ENCODE measurements at regions not wholly inside any gene's neighbourhood (a gene's known extent, or its start where the extent isn't known, plus 50 kb on each side); places are given as distances from the start of the nearest gene placed in this dataset.

GRCh38 chr2:19682493-19682892 lies 219.3 kb downstream of the TTC32 start:
- Histone ChIP-seq H3K27me3 (no peaks in the 10 kb centered on the region), H3K4me1 (no peaks in the 10 kb centered on the region), H3K36me3 (no peaks in the 10 kb centered on the region), H3K27ac (no peak overlapping the region), H3K4me3 (no peak overlapping the region), H3K9me3 (no peaks in the 10 kb centered on the region)
- DNase-seq (no peak), ATAC-seq (no peak)
- intact Hi-C loops (cut with DNase I): no loop called here
- TF ChIP-seq, protein P1, sequence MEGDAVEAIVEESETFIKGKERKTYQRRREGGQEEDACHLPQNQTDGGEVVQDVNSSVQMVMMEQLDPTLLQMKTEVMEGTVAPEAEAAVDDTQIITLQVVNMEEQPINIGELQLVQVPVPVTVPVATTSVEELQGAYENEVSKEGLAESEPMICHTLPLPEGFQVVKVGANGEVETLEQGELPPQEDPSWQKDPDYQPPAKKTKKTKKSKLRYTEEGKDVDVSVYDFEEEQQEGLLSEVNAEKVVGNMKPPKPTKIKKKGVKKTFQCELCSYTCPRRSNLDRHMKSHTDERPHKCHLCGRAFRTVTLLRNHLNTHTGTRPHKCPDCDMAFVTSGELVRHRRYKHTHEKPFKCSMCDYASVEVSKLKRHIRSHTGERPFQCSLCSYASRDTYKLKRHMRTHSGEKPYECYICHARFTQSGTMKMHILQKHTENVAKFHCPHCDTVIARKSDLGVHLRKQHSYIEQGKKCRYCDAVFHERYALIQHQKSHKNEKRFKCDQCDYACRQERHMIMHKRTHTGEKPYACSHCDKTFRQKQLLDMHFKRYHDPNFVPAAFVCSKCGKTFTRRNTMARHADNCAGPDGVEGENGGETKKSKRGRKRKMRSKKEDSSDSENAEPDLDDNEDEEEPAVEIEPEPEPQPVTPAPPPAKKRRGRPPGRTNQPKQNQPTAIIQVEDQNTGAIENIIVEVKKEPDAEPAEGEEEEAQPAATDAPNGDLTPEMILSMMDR (IDR thresholded peaks at IDR 0.05): no peak

GRCh38 chr2:19677825-19678518 lies 223.8 kb downstream of the TTC32 start:
- intact Hi-C loops (cut with DNase I): no loop called here
- H3K36me3 ChIP-seq: no peaks in the 10 kb centered on the region
- TF ChIP-seq, protein P1 (IDR thresholded peaks at IDR 0.05): no peak
- DNase-seq (peak in 1 of 4 donors; percentile 39), ATAC-seq (no peak)
- H3K4me1 ChIP-seq: no peaks in the 10 kb centered on the region
- no peaks in the 10 kb centered on the region for H3K27me3 ChIP-seq
- H3K4me3 ChIP-seq: no peak overlapping the region
- H3K9me3 ChIP-seq: no peaks in the 10 kb centered on the region
- H3K27ac ChIP-seq: no peak overlapping the region

GRCh38 chr2:19677215-19677777 lies 224.5 kb downstream of the TTC32 start:
- H3K9me3 ChIP-seq: no peaks in the 10 kb centered on the region
- ATAC-seq (no peak), DNase-seq (no peak)
- no peaks in the 10 kb centered on the region for H3K36me3 ChIP-seq
- no peak overlapping the region for H3K27ac ChIP-seq
- no peaks in the 10 kb centered on the region for H3K4me1 ChIP-seq
- H3K27me3 ChIP-seq: no peaks in the 10 kb centered on the region
- TF ChIP-seq, protein P1 (IDR thresholded peaks at IDR 0.05): no peak
- intact Hi-C loops (cut with DNase I): no loop called here
- H3K4me3 ChIP-seq: no peak overlapping the region

GRCh38 chr2:19676770-19677169 lies 225.0 kb downstream of the TTC32 start:
- H3K36me3 ChIP-seq: no peaks in the 10 kb centered on the region
- TF ChIP-seq, protein P1 (IDR thresholded peaks at IDR 0.05): no peak
- intact Hi-C loops (cut with DNase I): no loop called here
- ATAC-seq: no peak
- H3K4me1 ChIP-seq: no peaks in the 10 kb centered on the region
- no peak overlapping the region for H3K27ac ChIP-seq
- DNase-seq: no peak
- H3K4me3 ChIP-seq: no peak overlapping the region
- no peaks in the 10 kb centered on the region for H3K9me3 ChIP-seq
- H3K27me3 ChIP-seq: no peaks in the 10 kb centered on the region

DNA sequence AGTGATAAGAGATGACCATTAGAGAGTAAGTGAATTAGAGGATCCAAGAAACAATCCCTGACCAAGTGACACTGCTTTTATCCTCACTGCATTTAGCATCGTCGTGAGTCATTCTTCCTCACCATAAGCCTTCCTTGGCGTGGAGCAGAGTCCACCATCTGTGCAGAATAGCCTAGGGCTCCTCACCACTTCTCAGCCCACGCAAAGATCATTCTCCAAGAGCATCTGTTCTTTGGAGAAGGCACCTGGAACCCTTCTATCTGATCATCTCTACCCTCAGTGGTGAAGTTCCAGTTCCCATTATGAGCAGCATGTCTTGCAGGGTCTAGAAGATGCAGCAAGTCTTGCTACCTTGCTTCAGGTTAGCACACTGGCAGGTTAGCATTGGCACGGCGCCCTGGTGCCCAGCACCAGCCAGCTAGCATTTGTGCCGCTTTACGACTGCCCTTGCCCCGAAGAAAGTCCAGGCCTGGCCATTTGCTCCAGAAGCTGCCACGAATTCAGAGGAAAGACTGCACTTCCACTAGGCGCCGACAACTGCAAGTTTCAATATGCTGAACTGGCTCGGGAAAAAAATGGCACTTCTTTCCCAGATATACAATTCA lies 225.8 kb downstream of the TTC32 start:
- ATAC-seq: no peak
- no peak for DNase-seq
- no peaks in the 10 kb centered on the region for H3K36me3 ChIP-seq
- no peaks in the 10 kb centered on the region for H3K4me1 ChIP-seq
- no peaks in the 10 kb centered on the region for H3K9me3 ChIP-seq
- H3K4me3 ChIP-seq: no peak overlapping the region
- H3K27me3 ChIP-seq: no peaks in the 10 kb centered on the region
- intact Hi-C loops (cut with DNase I): no loop called here
- no peak overlapping the region for H3K27ac ChIP-seq
- TF ChIP-seq, protein P1 (IDR thresholded peaks at IDR 0.05): no peak

Data from left lung (tissue), 4 donors.